HG03280 (cell line): ENCODE measurements at regions not wholly inside any gene's neighbourhood (a gene's known extent, or its start where the extent isn't known, plus 50 kb on each side); places are given as distances from the start of the nearest gene placed in this dataset.

Experiments used
- ATAC-seq: cut with Tn5 transposase; IDR thresholded peaks from one replicate; pipeline ENCODE4 v1.9.1; 2021; ENCODE audit warnings: mild to moderate bottlenecking, moderate library complexity; ENCODE audit not compliant: unreplicated experiment

DNA sequence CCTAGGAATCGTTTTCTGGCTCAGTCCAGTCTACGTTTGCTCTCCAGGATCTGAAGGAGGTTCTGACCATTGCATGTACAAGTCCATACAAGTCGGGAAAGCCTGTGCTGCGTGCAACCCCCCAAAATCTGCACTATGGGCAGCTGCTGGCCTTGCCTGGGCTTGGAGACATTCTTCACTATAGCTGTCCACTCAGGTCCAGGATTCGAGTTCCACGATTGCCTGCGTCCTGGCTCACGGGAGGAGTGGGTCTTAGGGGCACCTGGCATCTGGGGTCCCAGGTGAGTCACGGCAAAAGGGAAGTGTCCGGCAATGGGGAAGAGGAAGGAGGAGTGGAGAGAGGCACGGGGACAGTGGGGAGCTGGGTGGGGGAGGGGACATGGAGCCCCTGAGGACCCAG, 563.0 kb downstream of the BRD1 start:
- no peak for ATAC-seq

DNA sequence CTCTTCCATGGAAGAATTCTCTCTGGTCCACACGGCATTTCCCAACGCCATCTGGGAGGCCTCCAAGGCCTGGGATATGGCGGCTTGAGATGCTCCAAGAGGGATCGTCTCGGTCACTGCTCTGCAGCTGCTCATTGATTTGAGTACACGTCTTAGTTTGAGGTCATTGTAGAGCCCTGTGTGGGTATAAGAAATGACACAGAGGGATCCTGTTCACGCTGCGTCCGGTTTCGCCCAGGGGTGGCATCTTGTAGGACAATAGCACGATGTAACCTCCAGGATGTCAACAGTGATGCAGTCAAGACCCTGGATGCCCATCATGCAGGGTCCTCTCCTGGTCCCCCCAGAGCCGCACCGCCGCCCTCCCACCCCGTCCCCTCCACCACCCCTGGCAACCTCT, 564.6 kb downstream of the BRD1 start:
- ATAC-seq = no peak

DNA sequence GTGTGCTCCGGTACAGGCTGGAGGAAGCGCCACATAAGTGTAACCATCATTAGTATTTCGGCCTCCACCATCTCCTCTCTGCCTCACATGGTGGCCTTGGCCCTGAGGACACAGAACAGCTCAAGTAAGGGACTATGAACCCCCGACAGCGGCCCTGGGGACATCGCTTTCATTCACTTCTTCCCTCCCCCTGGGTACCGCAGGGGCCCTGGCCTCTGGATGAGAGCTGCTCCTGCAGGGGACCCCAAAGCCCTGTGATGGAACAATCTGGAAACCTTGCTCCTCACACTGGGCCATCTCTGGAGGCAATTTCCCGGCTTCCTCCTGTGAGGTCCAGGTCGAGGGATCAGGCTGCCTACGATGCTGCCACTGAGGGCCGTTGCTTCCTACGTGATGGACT, 565.5 kb downstream of the BRD1 start:
- no peak for ATAC-seq

DNA sequence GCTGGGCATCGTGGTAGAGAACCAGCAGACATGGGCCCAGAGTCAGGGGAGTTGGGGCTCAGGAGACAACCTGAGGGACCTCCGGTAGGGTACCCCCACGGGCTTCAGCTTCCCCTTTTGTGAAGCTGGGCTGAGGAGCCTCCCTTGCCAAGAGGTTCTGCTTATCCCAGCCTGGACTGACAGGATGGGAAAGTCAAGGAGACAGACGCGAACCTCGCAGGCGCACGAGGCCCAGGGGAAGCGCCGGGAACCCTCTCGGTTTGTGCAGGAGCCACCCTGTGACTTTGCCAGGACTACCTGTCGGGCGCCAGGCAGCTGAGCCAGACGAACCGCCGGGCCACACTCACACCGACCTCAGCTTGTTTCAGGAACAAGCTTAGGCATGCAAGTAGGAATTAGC, 566.1 kb downstream of the BRD1 start:
- no peak for ATAC-seq

DNA sequence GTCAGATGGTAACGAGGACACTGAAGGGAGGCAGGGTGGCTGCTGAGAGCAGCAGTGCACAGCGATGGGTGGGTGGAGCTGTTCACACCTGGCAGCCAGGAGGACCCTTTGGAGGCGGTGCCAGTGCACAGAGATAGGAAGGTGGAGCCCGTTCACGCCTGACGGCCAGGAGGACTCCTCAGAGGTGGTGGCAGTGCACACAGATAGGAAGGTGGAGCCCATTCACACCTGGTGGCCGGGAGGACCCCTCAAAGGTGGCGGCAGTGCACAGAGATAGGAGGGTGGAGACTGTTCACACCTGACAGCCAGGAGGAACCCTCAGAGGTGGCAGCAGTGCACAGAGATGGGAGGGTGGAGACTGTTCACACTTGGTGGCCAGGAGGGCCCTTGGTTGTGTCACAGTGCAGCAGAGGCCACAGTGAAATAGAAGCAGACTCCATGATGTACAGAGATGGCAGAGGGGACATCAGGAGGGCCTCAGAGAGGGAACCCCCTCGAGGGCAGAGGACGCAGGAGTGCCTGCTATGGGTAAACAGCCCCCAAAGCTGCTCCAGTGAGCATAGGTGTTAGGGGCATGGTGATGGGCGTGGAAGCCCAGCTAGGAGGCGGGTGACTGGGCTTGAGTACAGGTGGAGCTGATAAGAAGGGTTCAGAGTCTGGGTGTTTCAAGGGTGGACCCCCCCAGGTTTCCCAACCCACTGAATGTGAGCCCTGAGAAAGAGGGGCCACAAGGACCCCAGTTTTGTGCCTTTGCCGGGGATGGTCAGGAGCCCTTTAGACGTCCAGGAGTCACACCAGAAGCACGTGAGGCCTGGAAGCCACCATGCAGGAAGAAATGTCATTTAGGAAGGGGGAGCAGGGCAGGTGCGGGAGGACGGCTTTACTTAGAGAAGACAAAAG, 566.7 kb downstream of the BRD1 start:
- no peak for ATAC-seq

DNA sequence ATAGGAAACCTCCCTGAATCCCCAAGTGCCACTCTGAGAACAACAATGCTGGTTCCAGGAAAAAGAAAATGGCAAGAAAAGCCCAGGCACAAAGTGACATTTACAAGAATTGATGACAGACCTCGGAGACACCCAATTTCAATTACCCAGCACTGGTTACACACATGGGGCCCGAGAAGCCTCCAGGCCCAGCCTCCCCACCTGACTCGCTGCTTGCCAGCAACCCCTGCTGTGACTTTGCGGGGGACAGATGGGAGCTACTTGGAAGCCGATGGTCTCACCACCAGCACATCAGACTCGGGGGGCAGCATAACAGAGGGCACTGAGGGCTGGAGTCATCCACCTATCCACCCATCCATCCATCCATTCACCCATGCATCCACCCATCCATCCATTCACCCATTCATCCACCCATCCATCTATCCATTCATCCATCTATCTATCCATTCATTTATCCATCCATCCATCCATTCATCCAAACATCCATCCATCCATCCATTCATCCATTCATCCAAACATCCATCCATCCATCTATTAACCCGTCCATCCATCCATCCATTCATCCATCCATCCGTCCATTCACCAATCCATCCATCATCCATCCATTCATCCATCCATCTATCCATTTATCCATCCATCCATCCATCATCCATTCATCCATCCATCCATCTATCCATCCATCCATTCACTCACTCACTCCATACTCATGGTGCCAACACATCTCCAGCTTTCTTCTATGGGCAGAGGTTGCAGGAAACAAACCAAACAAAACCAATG, 567.6 kb downstream of the BRD1 start:
- ATAC-seq = no peak

DNA sequence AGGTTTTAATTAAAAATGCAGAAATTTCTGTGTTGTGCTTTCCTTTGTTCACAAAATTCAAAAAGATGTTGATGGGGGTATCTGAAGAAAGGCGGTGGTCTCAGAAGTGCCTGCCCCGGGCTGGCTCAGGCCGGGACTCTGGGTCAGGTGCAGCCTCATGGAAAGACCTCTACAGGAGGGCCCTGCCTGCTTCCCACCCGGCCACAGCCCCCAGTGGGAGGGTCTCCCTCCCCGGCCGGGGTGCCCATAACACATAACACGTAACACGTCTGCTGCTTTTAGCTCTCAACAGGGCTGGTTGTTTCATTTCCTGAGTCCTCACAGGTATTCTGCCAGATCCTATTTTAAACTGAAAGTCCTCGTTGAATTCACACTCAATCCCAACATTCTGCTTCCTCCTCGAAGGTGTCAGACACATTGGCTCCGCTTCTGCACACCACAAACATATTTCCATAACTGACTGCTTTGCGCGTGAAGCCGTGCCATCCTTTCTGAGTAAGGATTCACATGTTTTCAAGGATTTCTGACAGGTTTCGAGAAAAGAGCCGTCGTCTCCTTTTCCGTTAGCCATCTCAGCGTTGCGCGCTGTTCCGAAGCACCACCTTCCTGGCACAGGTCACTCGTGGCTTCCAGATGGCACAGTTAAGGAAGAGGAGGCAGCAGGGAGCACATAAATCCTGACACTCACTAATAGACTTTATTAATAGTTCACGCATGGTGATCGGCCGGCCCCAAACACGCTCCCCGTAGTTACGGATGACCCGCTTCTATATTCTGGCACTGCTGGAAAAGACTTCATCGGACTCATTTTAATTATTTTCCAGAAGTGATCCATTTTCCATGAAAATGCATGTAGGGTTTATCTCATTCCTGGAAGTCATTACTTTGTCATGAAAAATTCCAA, 569.3 kb downstream of the BRD1 start:
- no peak for ATAC-seq

DNA sequence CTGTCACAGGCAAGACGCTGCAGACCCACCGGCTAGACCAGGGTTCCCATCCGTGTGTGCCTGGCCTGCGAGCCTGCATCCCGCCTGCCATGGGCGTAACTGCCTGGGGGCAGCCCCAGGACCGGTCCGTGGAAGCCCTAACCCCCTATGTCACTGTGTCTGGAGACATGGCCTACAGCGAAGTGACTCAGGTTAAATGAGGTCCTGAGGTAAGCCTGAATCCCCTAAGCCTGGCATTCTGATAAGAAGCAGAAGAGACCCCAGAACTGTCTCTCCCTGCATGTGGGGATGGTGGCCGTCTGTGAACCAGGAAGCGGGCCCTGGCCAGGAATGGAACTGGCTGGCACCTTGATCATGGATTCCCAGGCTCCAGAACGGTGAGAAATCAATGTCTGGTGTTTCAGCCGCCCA, 570.1 kb downstream of the BRD1 start:
- no peak for ATAC-seq

DNA sequence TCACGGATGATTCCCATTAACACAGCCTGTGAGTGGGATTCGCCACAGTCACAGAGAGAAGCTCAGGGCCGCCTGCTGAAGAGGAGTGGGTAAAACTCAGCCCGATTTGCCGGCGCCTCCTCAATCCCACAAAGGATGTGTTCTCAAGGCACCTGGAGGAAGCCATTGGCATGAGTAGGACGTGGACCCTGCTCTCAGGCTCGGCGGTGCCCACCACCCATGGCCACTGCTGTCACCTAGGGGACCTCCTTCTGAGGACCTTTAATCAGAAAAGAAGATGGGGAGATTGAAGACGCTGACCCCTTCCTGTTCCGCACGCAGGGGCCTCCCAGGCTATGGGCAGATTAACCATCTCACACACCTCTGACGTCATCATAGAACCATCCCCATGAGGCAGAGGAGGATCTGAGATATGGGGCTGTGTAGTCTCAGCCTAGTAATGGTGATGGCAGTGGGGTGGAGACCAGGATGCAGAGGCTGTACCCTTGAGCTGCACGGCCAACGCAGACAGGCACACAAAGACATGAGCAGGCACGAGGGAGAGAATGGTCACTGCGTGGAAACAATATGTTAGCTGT, 571.8 kb downstream of the BRD1 start:
- ATAC-seq = no peak

DNA sequence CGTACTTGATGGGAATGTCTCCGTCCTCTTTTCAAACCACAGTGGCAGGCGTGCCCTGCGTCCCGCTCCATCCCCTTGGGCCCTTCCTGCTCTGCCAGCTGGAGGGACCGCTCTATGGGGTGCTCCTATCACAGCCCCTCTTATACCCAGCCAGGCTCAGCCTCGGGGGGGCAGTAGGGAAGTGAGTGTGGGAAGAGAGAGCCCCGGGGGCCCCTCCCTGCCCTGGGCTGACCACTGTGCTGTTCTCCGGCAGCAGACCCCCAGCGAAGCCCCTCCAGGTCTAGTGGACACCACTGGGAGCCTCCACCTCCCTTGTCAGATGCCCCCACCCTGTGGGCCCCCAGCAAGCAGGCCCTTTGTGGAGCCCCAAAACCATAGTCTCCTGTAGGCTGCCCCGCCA, 572.5 kb downstream of the BRD1 start:
- ATAC-seq = no peak

DNA sequence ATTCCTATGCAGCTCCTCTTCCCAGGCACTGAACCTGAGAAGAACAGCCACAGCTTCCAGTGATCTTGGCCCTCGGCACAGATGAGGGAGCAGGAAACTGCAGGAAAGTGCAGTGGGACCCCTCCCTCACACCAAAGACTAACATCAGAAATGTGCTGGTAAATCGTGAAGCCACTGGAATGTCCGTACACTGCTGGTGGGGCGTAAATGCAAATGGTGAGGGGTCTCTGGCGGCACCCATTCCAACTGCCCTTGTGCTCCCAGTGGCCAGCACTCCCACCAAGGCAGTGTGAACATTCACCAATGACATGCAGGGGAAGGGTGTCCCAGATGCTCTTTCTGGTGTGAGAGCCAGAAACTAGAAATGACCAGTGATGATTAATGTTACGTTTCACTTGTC, 574.0 kb downstream of the BRD1 start:
- no peak for ATAC-seq

DNA sequence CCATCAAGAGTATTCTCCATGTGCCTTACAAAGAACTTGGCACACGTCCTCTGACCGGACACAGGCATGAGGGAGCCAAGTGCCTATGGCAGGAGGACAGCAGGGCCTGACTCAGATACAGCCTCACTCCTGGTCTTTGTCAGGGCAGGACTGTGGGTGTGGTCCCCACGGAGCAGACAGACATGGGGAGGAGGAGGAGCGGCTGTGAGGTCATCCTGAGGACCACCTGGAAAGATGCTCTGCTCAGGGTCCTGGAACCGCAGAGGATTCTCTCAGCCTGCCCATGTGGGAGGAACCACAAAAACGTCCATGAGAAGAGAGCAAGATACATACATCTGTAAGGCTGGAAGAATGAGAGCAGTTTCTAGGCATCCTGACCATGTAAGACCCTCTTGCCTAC, 576.3 kb downstream of the BRD1 start:
- ATAC-seq = no peak

DNA sequence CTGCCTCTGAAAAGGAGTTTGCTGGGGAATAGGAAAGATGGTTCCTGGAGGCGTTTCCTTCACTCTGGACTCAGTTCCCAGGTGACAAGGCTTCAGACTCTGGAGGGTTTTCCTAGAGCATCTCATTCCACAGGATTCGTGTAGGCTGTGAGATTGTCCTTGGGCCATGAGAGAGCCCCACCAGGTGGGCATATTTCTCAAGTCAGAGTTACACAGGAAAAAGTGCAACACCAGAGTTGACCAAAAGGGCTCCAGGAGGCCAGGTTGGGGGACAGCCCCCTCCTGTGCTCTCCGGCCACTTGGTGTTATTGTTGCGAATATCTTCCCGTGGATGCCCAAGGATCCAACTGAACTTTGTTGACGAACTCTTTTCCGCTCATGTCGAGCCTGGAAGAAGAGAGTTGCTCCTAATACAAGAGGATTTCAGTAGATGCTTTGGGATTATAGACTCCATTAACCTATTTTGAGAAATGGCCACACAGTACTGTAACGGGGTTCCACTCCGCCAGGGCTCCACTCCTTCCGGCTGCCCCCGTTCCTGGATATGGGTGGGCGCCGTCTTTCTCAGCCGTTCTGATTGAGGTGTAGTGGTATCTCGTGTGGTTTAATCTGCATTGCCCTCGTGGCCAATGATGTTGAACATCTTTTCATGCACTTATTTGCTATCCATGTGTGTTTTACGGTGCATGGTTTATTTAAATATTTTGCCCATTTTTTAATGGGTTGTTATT, 580.3 kb downstream of the BRD1 start:
- ATAC-seq = no peak

DNA sequence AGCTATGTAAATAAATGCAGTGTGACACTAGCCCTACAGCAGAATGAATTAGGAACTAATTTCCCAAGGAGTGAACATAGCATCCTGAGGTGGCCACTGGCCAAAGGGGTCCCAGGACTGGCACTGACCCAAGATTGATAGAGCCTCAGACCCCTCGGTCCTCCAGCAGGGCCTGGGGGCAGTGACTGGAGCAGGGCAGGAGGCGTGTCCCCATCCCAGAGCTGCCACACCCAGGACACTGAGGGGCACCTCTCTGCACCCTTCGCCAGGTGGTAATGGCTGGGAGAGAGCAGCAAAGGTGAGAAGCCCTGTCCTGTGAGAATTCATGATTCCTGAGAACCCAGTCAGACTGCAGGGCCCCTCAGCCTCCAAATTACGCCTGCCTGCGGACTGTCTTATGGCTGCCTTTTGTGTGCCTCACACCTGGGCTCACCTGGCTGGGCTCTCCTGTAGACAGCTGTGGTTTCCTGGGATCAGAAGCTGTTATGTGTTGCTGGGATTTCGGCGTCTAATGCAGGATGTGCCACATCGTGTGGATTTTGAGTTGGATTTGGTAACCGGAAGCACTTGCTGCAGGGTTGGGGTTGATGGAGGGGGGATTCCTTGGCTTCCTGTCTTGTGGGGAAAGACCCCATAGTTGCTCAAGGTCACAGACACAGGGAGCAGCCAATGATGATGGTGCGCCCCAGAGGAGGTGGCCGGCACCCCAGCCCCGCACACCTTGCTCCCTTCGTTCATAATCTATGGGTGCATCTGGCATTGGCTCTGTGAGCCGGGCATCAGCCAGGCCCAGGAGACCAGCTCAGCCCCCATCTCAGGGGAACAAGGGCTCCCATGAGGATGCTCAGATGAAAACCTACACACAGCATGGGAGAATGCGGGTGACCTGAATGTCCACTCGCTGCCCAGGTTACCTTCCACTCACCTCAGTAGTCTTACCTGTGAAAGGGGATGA, 582.9 kb downstream of the BRD1 start:
- no peak for ATAC-seq

DNA sequence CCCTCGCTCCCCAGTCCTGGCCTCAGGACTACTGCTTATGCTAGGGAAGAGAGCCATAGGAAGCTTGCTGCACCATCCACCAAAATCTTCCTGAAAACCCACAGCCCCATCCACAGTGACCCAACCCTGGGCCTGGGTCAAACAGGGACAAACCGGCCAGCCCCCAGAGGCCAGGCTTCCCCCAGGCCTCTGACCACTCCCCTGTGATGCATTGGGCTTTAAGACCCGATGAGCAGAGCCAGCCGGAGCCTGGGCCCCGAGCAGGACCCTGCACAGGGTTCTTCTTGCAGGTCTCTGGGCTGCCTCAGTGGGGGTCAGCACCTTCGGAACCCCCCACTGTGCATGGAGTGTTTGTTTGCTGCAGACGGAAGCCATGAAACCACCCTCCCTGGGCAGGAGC, 583.7 kb downstream of the BRD1 start:
- ATAC-seq = no peak

DNA sequence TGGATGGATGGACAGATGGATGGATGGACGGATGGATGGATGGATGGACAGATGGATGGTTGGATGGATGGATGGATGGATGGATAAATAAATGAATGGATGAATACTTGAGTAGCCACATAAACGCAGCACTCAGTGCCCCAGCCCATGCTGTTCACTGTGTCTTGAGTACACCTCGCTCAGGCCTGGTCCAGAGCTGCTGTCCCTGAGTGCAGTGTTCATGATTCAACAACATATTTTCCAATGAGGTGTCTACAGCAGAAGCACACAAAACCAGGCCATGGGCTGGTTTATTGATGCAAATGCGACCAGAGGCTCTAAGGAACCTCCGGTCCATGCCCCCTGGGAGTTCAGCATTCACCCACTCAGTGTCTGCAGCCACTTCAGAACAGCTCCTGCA, 584.3 kb downstream of the BRD1 start:
- ATAC-seq = no peak

DNA sequence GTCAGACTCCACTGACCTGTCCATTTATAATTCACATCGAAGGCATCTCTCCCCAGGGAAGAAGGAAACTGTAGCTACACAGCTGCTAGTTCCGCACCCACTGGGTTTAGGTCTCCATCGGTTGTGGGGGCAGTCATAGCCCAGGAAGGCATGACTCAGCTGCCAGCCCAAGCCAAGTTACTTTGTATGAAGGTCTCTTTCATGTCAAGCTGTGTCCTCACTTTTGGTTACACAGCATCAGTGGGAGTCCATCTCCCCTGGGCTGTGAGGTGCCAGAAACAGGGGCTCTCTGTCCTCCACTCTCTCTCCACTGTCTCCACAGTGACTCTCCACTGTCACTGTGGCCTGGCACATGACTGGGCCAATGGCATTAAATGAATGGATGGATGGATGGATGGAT, 585.2 kb downstream of the BRD1 start:
- ATAC-seq = no peak

DNA sequence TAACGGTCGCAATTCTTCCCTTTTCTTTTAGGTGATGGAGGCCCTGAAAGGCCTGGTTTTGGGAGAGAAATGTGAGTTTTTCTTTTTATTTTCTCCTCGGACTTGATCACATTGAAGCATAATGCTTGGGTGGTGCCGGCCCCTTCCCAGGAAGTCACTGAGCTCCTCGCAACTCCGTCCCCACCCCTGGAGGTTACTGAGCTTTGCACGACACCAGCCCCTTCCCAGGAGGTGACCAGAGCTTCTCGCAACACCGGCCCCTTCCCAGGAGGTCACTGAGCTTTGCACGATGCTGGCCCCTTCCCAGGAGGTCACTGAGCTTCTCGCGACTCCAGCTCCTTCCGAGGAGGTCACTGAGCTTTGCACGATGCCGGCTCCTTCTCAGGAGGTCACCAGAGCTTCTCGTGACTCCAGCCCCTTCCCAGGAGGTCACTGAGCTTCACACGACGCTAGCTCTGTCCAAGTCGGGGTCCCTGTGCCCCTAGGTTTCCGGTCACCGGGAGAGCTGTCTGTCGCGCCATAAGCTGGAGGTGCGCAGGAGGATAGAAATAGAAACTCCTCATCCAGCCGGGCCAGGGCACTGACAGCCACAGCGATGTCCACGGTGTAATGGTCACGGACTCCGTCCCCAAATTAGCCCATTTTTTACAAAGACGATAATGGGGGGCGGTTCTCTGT, 586.4 kb downstream of the BRD1 start:
- ATAC-seq = no peak

DNA sequence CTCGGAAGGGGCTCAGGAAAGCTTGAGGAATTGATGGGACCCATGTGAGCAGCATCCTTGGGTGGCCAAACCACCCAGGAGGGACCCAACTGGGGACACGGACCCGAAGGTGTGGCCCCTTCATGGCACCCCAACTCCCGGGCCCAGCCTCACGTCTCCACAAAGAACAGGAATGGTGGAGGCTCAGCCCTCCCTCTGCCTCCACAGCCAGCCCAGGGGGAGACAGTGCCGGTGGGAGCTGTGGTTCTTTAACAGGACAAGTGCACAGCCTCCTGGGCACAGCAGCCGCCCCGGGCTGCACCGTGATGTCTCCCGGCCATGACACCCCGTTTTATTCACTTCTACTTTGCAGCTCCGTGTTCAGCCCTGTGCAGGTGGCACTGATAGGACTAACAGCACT, 587.2 kb downstream of the BRD1 start:
- ATAC-seq = no peak
